Fibroblast of pulmonary artery (primary cell): ENCODE measurements at regions not wholly inside any gene's neighbourhood (a gene's known extent, or its start where the extent isn't known, plus 50 kb on each side); places are given as distances from the start of the nearest gene placed in this dataset.

Source experiments
- DNase-seq: peaks from one replicate; pipeline ENCODE4 v3.0.0-alpha.2; 2010; ENCODE audit warnings: low read depth
- H3K4me3 ChIP-seq: replicated peaks from 2 replicates; pipeline ENCODE4 v1.5.1; 2011; ENCODE audit warnings: low read depth, mild to moderate bottlenecking, control low read depth, low read length, moderate library complexity
- TF ChIP-seq, protein P1 (sequence below): IDR thresholded peaks from 2 replicates; pipeline ENCODE4 v1.5.1; 2011; ENCODE audit warnings: mild to moderate bottlenecking, control low read depth, low read length, inconsistent platforms; ENCODE audit errors: missing control alignments

DNA sequence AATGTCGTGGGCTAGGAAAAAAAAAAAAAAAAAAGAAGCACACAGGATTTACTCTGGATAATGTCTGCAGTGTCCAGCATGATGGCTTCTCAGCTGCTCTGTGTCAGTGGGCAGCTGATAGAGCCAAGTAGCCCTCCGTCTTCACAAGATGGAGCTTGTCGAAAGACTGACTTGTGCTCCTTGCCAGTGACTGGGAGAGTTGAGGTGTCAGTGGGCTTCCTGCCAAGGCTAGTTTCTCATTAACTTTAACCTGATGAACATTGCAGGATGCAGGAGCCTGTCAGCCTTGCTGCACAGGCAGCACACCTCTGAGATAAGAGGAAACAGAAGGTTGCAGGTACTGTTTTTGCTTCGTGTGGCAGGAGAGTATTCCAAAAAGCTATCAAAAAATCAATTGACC is 171.4 kb upstream of the SGCD start:
- H3K4me3 ChIP-seq, result no peak overlapping the region
- TF ChIP-seq, protein P1, sequence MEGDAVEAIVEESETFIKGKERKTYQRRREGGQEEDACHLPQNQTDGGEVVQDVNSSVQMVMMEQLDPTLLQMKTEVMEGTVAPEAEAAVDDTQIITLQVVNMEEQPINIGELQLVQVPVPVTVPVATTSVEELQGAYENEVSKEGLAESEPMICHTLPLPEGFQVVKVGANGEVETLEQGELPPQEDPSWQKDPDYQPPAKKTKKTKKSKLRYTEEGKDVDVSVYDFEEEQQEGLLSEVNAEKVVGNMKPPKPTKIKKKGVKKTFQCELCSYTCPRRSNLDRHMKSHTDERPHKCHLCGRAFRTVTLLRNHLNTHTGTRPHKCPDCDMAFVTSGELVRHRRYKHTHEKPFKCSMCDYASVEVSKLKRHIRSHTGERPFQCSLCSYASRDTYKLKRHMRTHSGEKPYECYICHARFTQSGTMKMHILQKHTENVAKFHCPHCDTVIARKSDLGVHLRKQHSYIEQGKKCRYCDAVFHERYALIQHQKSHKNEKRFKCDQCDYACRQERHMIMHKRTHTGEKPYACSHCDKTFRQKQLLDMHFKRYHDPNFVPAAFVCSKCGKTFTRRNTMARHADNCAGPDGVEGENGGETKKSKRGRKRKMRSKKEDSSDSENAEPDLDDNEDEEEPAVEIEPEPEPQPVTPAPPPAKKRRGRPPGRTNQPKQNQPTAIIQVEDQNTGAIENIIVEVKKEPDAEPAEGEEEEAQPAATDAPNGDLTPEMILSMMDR, result no peak
- no peak for DNase-seq

DNA sequence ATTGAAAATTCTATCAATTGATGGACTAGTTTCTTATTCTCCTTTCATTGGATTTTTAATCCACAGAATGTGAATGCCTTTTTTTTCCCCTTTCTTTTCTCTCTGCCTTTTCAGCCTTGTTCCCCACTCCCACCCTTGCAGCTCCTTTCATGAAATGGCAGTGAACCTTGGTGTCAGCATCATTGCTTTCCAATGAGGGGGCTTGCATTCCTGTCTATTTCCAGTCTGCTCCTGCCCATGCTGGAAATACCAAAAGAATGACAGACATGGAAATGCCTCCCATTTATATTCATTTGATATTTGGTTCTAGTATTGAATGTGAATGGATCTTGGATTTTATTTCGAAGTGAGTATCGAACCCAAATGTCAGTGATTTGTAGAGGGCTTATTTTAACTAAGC is 162.7 kb upstream of the SGCD start:
- TF ChIP-seq, protein P1, result no peak
- no peak for DNase-seq
- no peak overlapping the region for H3K4me3 ChIP-seq

DNA sequence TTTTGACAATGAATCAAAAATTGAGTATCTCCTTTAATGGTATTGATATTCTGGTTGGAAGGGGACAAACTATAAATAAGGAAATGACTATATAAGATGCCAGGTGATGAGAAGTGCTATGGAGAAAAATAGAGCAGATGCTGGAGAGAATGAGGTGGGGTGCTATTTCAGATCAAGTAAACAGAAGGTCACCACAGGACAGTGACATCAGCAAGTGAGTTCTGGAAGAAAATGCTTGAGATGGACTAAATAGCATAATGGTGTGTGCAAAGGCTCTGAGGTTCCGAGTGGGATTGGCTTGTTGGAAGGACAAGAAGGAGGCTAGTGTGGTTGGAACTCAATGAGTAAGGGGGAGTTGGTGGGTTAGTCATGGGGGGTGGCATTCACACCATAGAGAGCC is 157.5 kb upstream of the SGCD start:
- TF ChIP-seq, protein P1, result no peak
- DNase-seq, result no peak
- no peak overlapping the region for H3K4me3 ChIP-seq

DNA sequence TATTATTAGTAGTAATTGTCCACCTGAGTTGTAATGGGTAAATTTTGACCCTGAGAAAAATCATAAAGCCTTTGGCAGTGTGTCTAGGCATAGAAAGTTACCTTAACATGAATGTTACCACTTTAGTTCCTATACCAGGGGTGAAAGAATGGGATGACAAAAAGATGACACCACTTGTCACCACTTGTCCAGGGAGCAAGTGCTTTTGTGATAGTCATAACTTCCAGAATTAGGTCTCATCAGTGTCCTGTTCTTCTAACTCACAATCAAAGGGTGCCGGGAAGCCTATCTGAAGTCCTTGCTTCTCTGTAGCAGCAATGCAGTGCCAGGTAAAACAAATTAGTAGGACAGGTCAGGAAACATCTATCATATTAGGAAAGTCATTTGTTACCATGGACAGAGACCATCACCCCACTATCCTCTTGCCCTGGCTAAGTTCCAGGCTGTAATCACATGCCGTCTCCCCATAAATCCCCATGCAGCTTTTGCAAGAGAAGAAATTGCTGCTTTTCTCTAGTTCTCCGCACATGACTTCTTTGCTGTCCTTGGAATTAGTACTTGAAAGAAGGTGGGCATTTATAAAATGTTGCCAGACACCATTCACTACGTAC is 156.5 kb upstream of the SGCD start:
- H3K4me3 ChIP-seq, result no peak overlapping the region
- TF ChIP-seq, protein P1, result no peak
- DNase-seq, result no peak

DNA sequence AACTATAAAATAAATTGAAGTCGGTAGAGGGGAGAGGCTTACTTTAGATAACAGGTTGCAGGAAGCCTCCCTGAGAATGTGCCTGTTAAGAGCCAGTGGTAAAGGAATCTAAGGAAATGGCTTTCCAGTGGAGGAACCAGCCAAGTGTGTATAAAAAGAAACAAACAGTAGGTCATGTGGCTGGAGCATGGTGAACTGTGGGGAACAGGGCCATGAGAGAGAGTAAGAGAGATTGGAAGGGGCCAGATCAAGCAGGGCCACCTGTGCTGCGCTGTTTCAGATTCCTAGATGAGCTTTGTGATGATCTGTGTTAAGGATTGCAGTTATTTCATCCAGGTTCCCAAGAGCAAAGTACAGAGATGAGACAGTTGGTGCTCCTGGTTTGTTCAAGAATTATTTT is 152.7 kb upstream of the SGCD start:
- no peak overlapping the region for H3K4me3 ChIP-seq
- no peak for DNase-seq
- TF ChIP-seq, protein P1, result no peak

DNA sequence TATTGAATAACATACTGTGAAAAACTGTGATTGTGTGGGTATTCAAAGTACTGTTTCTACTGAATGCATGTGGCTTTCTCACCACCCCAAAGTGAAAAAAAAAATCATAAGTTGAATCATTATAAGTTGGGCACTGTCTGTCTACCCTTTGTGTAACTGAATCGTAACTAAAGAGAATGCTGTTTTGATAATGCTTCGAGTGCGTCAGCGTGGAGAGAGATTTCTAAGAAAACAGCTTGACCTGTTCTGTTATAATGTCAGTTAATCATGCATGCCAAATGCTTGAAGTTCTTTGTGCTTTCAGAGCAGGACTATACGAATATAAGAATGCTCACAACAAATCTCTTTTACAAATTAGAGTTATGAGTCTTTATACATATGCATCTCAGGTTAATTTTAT is 148.8 kb upstream of the SGCD start:
- DNase-seq, result peak; percentile 7
- TF ChIP-seq, protein P1, result no peak
- H3K4me3 ChIP-seq, result no peak overlapping the region

DNA sequence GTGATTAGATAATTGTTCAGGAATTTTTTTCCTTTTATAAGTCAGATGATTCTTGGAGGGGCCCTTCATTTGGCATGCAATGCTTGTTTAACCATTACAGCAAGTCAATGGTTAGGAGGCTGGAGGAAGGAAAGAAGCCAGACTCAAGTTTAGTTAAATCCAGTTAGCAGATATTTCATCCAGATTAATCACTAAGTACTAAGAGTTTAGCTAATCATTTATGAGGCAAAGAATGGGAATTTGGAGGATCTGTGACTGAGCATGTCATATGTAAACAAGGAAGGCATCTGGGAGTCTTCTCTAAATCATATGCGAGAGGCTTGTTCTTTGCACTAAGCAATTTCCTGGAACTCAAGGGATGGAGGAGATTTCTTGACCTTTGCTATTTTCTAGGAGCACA is 145.3 kb upstream of the SGCD start:
- TF ChIP-seq, protein P1, result no peak
- DNase-seq, result no peak

More for the DNA sequence above, 145.3 kb upstream of the SGCD start:
- H3K4me3 ChIP-seq, result no peak overlapping the region
